T-helper 17 cell (primary cell): ENCODE measurements at regions not wholly inside any gene's neighbourhood (a gene's known extent, or its start where the extent isn't known, plus 50 kb on each side); places are given as distances from the start of the nearest gene placed in this dataset.

Experiments used
- ATAC-seq: fragments of 150-1000 bp; cut with Tn5 transposase; 2 replicates; pipeline ENCODE4 v1.10.0; 2021; ENCODE audit warnings: mild to moderate bottlenecking, moderate library complexity
- DNase-seq, 3 donors: peaks; one replicate each; pipeline versions ENCODE4 v3.0.0 to v3.0.0-alpha.2; 2020 to 2021
- H3K9me3 ChIP-seq: one replicate; pipeline ENCODE4 v1.7.0; 2013; ENCODE audit warnings: low read length, mild to moderate bottlenecking; ENCODE audit not compliant: control insufficient read depth, poor library complexity, severe bottlenecking
- H3K27ac Mint-ChIP-seq: one replicate; pipeline ENCODE4 v1.8.0; 2022; ENCODE audit warnings: mild to moderate bottlenecking, moderate library complexity, mixed read lengths
- H3K27me3 Mint-ChIP-seq: one replicate; pipeline ENCODE4 v1.8.0; 2022; ENCODE audit warnings: mixed read lengths
- H3K36me3 Mint-ChIP-seq: one replicate; pipeline ENCODE4 v1.8.0; 2022; ENCODE audit warnings: low read depth, mixed read lengths
- H3K4me1 Mint-ChIP-seq: one replicate; pipeline ENCODE4 v1.8.0; 2022; ENCODE audit warnings: mild to moderate bottlenecking, mixed read lengths
- H3K4me3 Mint-ChIP-seq: one replicate; pipeline ENCODE4 v1.8.0; 2022; ENCODE audit warnings: mild to moderate bottlenecking, moderate library complexity, mixed read lengths

DNA sequence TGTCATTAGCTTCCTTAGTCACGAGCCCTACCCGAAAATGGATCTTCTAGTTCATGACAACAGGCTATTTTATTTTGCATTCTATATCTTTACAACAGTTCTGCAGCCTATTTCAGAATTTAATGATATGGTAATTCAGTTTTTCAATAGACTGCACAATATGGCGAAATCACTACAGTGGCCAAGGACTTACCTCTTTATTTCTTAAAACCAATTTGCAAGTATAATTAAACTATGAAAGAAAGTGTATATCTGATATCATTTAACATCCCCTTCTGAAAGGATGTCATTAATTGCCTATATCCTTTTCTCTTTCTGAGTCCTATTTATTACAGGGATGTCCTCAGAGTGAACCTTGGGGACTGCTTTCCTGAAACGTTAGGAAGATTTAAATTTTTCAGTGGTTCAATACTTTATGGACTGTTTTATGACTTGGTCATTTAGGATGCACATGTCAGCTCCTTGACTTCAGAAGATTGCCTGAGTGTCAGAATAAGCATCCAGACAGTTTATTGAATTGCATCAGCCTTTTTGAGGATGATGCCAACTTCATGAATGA is 190.8 kb upstream of the GEMIN8 start:
- Mint-ChIP-seq H3K27me3 (no peaks in the 10 kb centered on the region), H3K4me3 (no peak overlapping the region), H3K4me1 (no peaks in the 10 kb centered on the region), H3K27ac (no peak overlapping the region), H3K36me3 (no peaks in the 10 kb centered on the region)
- no peaks in the 10 kb centered on the region for H3K9me3 ChIP-seq
- DNase-seq (no peak), ATAC-seq (no peak)

DNA sequence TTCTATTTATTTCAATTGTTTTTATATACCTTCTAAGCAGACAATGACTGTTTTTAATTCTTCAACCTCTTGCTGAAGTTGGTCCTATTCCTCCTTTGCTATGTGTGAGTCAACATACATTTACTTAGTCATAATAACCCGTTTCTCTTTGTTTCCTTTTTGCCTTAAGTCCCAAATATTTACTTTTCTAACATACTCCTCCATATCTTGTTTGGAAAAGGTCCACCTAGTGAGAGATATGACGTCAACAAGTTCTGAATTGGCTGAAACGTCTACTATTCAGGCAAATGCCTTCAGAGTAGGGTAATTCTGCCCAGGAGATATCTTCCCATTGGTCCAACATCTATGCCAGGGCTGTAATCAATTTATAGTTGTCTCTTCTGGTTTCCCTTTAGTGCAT is 179.3 kb upstream of the GEMIN8 start:
- Mint-ChIP-seq H3K36me3 (peaks cover 6% of the 10 kb centered on the region), H3K4me1 (no peaks in the 10 kb centered on the region), H3K27ac (no peak overlapping the region), H3K4me3 (no peak overlapping the region), H3K27me3 (no peaks in the 10 kb centered on the region)
- no peaks in the 10 kb centered on the region for H3K9me3 ChIP-seq
- ATAC-seq (no peak), DNase-seq (no peak)

DNA sequence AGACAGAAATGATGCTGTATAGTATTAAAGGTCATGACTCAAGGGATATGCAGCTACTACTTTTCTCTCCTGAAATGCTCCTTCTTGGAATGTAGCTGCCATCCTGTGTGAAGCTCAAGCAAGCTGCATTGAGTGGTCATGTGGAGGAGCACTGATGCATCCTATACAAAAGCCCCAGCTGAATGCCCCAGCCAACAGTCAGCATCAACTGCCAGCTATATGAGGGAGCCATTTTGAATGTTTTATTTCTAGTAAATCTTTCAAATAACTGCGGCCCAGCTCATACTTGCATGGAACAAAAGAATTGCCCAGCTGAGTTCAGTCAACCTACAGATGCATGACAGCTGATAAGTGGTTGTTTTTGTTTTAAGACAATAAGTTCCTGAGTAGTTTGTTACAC is 165.0 kb upstream of the GEMIN8 start:
- DNase-seq (no peak), ATAC-seq (no peak)
- Mint-ChIP-seq H3K4me1 (no peaks in the 10 kb centered on the region), H3K4me3 (no peak overlapping the region), H3K27me3 (no peaks in the 10 kb centered on the region), H3K36me3 (no peaks in the 10 kb centered on the region), H3K27ac (no peak overlapping the region)
- no peaks in the 10 kb centered on the region for H3K9me3 ChIP-seq

DNA sequence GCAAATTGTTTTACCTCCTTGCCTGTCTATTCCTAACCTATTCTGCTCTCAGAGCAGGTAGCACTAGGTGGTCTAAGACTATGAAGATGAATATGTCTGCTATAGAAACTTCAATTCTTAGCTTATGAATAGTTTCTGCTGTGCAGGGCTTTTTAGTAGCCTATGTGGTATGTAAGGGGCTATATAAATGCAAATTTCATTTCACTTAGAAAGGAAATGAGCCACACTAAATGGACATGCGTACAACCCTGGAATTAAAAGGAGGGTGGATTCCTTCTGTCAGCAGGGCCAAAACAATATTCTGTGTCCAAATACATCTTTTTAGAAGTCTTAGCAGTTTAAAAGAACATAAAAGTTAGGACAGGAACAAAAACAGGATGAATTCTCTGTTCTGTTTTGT is 163.9 kb upstream of the GEMIN8 start:
- H3K4me1 Mint-ChIP-seq: no peaks in the 10 kb centered on the region
- H3K9me3 ChIP-seq: no peaks in the 10 kb centered on the region
- no peaks in the 10 kb centered on the region for H3K27me3 Mint-ChIP-seq
- DNase-seq (no peak), ATAC-seq (no peak)
- no peak overlapping the region for H3K27ac Mint-ChIP-seq
- H3K36me3 Mint-ChIP-seq: no peaks in the 10 kb centered on the region
- H3K4me3 Mint-ChIP-seq: no peak overlapping the region

DNA sequence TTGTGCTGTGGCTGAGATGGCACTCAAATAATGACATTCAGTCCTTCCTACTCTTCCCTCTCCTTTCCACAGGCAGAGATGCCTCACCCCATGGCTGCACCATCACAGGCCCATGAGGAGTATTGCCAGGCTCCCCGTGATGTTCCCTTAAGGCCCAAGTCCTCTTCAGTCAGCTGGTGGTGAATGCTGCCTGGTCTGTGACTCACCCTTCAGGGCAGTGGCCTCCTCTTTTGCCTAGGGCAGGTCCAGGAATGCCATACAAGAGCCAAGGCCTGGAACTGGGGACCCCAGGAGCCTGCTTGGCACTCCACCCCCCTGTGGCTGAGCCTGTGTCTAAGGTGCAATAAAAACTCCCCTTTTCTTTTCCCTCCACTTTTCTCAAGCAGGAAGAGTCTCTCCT is 144.2 kb upstream of the GEMIN8 start:
- no peaks in the 10 kb centered on the region for H3K9me3 ChIP-seq
- DNase-seq (no peak), ATAC-seq (no peak)
- Mint-ChIP-seq H3K27ac (no peak overlapping the region), H3K4me3 (no peak overlapping the region), H3K27me3 (no peaks in the 10 kb centered on the region), H3K4me1 (no peaks in the 10 kb centered on the region), H3K36me3 (no peaks in the 10 kb centered on the region)

DNA sequence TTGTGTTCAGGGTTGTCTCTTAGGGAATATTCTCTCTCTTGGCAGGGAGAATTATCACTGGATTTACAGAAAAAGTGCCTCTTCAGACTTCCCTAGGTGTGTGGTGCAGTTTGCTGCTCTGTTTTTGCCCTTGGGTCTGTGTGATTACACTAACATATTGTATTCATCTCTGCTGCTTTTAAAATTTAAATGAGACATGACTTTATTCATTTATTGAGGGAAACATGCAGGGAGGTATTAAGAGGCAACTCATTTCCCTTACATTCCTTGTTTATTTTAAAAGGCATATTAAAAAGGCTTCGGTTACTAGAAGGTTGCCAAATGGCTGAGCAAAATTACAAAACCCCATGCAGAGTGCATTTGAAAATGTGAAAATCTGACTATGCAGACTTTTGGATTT is 135.1 kb upstream of the GEMIN8 start:
- Mint-ChIP-seq H3K36me3 (no peaks in the 10 kb centered on the region), H3K27me3 (no peaks in the 10 kb centered on the region), H3K4me1 (no peaks in the 10 kb centered on the region), H3K4me3 (no peak overlapping the region), H3K27ac (no peak overlapping the region)
- no peaks in the 10 kb centered on the region for H3K9me3 ChIP-seq
- DNase-seq (no peak), ATAC-seq (no peak)

DNA sequence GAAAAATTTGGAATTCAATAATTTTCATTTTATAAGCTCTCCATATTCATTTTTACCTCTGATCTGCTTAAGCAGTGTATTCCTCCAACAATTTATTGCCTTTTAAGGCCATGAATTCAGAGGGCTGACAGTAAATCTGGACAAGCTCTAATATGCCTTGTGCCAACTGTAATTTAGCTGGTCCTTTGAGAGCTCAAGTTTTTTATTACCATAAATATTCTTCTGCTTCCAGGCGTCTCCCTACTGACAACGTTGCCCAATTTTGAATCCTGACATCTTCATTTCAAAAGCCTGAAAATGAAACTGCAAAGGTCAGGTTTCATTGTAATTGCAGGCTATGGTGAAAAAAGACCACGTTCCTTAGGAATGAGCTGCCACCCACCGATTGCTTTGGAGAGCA is 95.8 kb upstream of the GEMIN8 start:
- H3K9me3 ChIP-seq: no peaks in the 10 kb centered on the region
- H3K27me3 Mint-ChIP-seq: peaks cover 5% of the 10 kb centered on the region
- ATAC-seq: no peak
- DNase-seq: no peak
- no peaks in the 10 kb centered on the region for H3K36me3 Mint-ChIP-seq
- no peak overlapping the region for H3K27ac Mint-ChIP-seq
- no peaks in the 10 kb centered on the region for H3K4me1 Mint-ChIP-seq
- no peak overlapping the region for H3K4me3 Mint-ChIP-seq

DNA sequence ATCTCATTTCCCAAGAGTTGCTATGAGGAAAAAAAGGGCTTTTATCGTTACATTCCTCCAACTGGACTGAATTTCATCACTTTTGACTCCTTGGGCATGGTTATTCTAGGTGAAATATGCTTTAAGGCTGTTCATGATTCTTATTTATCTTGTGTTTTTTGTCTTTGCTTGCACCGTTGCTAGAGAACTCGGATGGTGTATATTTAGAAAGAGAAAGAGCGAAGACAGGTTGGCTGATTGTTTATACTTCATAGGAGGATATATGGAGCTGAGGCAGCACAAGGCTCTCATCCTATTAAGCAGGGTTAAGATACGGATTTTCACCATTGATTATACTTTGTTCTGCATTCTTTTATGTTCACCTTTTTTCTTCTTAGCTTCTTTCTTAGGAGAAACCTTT is 94.9 kb upstream of the GEMIN8 start:
- no peak for ATAC-seq
- H3K27me3 Mint-ChIP-seq: peaks cover 5% of the 10 kb centered on the region
- DNase-seq: no peak
- no peaks in the 10 kb centered on the region for H3K36me3 Mint-ChIP-seq
- H3K9me3 ChIP-seq: no peaks in the 10 kb centered on the region
- no peak overlapping the region for H3K4me3 Mint-ChIP-seq
- H3K27ac Mint-ChIP-seq: no peak overlapping the region
- no peaks in the 10 kb centered on the region for H3K4me1 Mint-ChIP-seq

DNA sequence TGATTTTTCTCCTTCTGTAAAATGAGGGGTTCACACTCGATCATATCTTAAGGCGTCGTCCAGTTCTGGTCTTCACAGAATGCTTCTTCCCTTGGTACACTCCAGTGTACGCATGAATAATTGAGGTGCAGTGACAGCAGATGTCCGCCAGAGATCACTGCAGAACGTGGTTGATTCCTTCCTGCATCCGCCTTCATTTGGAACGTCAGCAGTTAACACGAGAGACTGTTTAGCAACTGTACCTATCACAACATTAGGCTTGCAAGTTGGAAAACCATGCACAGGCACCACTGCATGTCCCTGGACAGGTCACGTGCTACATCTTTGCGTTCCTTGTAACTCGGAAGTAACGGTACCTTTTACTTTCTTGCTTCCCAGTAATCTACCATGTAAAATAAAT is 66.0 kb upstream of the GEMIN8 start:
- no peaks in the 10 kb centered on the region for H3K9me3 ChIP-seq
- no peaks in the 10 kb centered on the region for H3K27me3 Mint-ChIP-seq
- no peaks in the 10 kb centered on the region for H3K36me3 Mint-ChIP-seq
- DNase-seq (peak in 1 of 3 donors; percentile 16), ATAC-seq (peak; percentile 76)
- H3K4me1 Mint-ChIP-seq: peaks cover 2% of the 10 kb centered on the region
- no peak overlapping the region for H3K4me3 Mint-ChIP-seq
- H3K27ac Mint-ChIP-seq: no peak overlapping the region

DNA sequence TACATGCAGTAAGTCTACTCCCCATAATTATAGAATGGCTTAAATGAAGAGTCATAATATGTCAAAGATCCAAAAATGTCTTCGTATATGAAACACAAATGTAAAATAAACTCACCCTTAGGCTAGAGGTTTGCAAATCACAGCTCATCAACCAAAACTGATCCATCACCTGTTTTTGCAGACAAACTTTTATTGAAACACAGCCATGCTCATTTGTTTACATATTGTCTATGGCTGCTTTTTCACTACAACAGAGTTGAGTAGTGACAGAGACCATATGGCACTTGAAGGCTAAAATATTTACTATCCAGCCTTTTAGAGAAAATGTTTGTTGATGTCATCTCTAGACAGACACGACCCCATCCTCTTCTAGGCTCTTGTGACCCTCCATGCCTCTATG is 64.5 kb upstream of the GEMIN8 start:
- no peak for ATAC-seq
- Mint-ChIP-seq H3K4me3 (no peak overlapping the region), H3K36me3 (peaks cover 2% of the 10 kb centered on the region), H3K27me3 (no peaks in the 10 kb centered on the region), H3K27ac (no peak overlapping the region), H3K4me1 (no peaks in the 10 kb centered on the region)
- no peaks in the 10 kb centered on the region for H3K9me3 ChIP-seq
- no peak for DNase-seq

DNA sequence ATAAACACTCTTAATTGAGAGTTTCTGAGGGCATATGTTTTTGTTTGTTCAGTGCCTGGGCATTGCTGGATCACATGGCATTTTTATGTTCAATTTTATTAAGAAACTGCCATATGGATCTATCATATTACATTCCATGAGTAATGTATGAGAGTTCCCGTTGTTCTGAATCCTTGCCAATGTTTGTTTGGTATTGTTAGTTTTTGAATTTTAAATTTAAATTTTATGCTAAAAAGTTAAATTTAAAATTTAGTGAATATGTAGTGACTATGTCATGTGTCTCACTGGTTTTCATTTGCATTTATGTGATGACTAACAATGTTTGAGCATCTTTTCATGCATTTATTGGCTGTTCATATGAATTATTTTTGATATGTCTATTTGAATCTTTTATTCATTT is 54.8 kb upstream of the GEMIN8 start:
- no peak overlapping the region for H3K27ac Mint-ChIP-seq
- DNase-seq (no peak), ATAC-seq (no peak)
- H3K9me3 ChIP-seq: no peaks in the 10 kb centered on the region
- H3K4me3 Mint-ChIP-seq: no peak overlapping the region
- H3K36me3 Mint-ChIP-seq: no peaks in the 10 kb centered on the region
- peaks cover 6% of the 10 kb centered on the region for H3K27me3 Mint-ChIP-seq
- H3K4me1 Mint-ChIP-seq: no peaks in the 10 kb centered on the region

DNA sequence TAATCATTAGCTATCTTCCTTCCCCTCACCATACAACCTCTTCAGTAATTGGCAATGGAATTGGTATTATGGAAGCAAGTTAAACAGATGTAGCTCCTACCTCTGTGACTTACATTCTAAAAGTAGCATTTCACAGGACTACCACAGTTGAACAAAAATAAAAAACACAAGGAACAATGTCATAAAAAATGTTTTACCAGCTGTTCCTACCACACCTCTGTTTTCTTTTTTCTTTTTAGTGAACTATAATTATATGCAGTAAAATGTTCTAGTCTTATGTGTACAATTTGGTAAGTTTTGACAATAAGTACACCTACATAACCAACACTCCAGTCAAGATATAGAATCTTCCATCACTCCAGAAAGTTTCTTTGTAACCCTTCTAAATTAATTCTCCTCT is 54.1 kb upstream of the GEMIN8 start:
- DNase-seq (no peak), ATAC-seq (no peak)
- Mint-ChIP-seq H3K4me3 (no peak overlapping the region), H3K36me3 (no peaks in the 10 kb centered on the region), H3K4me1 (no peaks in the 10 kb centered on the region), H3K27me3 (peaks cover 6% of the 10 kb centered on the region), H3K27ac (no peak overlapping the region)
- H3K9me3 ChIP-seq: no peaks in the 10 kb centered on the region

DNA sequence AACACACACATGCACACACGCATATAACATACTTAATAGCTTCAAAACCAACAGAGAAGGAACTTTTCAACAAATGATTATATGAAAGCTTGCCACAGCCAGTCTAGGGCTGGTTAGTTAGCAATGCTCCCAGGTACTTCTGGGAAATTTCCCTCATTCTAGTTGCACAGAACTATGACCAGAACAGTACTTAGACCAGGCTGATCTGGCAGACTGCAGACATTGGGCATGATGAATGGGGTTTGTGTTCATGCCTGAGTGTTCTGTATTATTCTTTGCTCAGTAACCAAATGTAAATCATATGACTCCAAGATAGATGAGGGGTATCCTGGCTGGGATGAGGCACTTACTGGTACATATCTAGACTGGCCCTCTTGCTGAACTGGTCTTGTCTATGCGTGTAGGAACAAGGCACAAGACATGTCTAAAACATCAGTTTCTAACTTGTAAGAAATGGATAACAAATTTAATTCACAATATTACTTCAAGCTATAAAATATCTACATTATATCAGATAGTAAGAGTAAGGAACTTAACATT is 50.3 kb upstream of the GEMIN8 start:
- Mint-ChIP-seq H3K4me1 (no peaks in the 10 kb centered on the region), H3K27ac (no peak overlapping the region), H3K36me3 (no peaks in the 10 kb centered on the region), H3K27me3 (peaks cover 6% of the 10 kb centered on the region), H3K4me3 (no peak overlapping the region)
- ATAC-seq: no peak
- no peak for DNase-seq
- H3K9me3 ChIP-seq: no peaks in the 10 kb centered on the region
